ENCODE measurements at regions not wholly inside any gene's neighbourhood (a gene's known extent, or its start where the extent isn't known, plus 50 kb on each side); places are given as distances from the start of the nearest gene placed in this dataset.

DNA sequence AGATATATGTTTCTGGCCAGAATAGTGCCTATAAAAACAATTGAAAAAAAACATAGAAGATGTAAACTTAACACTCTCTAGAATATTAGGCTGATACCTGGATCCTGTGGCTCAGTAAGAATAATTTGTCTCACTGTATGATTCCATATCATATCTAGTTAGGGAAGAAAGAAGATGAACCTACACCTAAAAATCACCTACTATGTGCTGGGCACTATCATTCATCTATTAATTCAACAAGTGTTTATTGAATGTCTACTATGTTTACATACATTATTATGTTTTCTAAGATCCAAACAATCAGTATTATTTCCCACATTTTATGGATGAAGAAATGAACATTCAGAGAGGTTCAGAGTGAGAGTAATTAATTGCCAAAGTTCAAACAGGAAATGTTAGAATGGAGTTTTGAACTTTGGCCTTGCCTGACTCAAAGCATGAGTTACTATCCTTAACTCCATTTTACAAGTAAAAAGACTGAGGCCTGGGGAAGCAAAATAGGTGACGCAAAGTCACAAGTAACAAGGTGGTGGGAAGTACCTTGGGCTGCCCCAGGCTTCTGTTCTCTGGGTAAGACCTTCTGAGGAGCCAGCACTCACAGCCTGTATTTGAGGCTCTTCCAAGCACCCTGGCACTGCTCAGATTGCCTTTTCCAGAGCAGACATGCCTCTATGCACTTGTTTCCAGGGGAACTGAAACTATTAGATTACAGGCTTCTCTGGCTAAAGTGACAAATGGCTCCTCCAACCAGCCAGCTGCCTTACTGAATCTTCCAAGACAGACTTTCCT, 111.1 kb upstream of the ACSL4 start:
- DNase-seq (ENCODE audit: low read depth in 2 of 2) = no peak

DNA sequence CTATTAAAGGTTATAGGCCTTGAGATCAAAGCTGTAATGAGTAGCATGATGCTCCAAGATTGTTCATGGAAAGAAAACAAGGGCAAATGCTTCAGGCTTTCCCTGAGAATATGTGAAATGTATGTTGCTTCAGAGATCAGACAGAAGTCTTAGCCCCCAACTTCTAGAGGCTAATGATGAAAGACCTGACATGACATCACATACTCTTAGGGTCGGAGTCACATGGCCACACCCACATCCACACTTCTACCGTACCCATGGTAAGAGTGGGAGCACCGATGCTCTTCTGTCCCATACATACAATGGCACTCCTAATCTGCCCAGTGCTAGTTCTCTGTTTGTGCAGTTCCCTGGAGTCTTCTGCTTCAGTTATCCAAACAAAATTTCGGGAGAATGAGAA, 111.9 kb upstream of the ACSL4 start:
- no peak for DNase-seq (ENCODE audit: low read depth in 2 of 2)

DNA sequence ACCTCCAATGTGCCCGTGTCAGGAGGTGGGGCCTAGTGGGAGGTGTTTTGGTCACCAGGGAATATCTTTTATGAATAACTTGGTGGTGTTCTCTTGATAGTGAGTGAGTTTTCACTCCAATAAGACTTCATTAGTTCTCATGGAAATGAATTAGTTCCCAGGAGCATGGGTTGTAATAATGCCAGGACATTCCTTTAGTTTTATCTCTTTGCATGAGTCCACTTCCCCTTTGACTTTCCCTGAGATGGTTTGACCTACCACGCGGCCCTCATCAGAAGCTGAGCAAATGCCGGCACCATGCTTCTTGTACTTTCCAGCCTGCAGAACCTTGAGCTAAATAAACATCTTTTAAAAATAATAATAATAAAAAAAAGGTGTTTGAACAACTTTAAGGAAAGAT, 112.9 kb upstream of the ACSL4 start:
- DNase-seq (ENCODE audit: low read depth in 2 of 2) = no peak

DNA sequence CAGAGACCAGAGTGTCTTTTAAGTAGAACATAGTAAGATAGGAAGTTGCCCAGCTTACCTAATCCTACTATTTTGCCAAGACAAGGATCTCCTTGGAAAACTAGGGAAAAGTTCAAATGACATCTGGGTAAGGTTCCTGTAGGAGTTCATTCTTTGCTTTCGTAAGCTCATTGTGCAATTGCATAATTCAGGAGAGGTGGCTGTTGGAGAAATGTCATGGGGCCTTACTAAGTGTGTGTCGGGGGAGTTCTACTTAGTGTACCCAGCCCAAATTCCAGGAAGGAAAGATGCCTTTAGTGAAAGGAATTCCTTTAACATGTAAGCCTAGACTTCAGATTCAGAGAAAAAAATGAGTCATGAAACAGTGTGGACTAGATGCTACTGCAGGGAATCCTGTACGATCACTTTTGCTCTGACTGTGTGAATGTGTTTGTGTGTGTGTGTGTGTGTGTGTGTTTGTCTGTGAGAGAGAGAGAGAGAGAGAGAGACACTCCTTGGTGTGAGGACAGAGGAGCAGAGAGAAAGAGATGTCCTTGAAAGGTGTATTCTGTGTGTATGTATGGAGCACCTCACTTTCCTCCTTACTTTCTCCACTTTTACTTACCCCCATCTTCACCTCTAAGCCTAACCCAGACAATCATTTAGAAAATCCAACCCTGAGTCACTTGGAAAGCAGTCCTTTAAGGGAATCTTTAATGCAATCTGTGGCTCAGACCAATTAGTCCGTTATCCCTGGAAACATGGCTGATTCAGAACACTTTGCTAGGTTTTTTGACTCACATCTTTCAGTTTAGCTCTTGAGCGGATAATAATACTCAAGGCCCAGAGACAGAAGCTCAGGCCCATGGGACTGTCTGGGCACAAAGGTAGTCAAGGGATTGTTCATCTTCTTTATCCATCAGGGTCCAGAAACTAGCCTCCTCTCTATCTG, 114.5 kb upstream of the ACSL4 start:
- no peak for DNase-seq (ENCODE audit: low read depth in 2 of 2)

DNA sequence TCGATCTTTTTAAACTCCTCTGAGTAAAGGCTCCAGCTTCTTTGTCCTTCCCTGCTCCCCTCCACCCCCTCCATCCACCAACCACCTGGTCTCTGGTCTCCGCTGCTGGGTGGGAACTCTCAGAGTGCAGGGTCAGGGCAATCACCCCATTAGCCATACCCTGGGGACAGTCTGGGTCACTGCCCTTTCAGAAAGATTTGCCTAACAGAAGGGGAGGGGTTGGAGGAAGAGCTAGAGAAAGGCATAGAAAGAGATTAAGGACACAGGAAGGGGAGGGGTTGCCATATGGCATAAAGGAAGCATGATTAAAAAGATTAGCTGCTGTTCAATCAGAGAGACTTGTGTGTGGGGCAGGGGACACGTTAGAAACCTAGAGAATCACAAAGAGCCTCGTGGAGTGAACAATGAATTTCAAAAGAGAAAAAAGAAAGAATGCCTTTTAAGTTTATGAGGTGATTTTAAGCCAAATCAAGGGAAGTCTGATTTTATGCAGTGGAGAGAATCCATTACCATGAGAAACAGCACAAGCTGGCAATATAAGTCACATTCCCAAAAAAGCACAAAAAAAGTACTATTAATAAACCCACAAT, 115.5 kb upstream of the ACSL4 start:
- no peak for DNase-seq (ENCODE audit: low read depth in 2 of 2)

DNA sequence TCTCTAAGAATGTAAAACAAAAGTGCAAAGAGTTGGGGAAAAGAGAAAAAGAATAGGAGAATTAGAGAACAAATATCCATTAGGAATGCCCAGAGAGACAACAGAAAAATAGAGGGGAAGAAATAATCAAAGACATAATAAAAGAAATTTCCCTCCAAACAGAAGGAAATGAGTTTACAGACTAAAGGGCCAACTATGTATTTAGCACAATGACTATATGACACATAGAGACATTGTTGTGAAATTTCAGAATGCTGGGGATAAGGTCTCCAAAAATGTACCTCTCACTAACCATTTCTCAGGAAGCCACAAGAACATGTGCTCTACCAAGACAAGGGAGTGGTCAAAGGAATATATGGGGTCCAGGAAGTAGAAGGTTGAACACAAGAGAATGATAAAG, 121.0 kb upstream of the ACSL4 start:
- no peak for DNase-seq (ENCODE audit: low read depth in 2 of 2)

DNA sequence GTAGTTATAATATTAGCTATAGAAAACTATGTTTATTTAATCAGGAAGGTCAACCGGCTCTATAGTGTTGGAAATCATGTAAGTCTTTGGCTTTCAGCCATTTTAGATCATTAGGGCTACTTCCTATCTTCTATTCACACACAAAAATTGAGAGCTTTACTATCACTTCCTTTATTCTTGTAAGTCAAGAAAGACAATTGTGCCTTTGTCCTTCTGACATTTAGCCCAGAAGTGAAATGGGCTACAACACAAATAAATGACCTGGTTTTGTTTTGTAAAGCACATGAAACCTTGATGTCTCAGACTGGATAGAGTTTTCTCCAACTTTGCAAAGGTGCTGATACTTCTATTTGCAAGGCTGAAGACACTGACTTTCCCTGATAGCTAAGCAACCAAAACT, 122.4 kb upstream of the ACSL4 start:
- no peak for DNase-seq (ENCODE audit: low read depth in 2 of 2)

DNA sequence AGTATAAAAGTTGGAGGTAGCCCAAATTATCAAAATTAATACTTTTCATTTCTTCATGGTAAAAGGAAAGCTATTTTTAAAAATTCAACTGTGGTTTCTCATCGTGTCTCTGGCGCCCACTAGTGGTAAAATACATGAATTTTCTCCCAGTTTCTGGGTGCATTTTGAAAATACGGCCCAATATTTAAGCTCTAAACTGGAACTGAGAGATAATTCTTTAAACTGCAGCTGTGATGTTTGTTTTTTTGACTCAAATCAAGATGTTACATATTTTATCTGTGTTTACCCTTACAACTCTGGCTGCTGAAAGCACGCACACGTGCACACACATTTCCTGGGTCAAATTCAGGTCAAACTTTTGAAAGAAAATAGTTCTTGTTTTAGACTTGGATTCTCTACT, 123.9 kb upstream of the ACSL4 start:
- no peak for DNase-seq (ENCODE audit: low read depth in 2 of 2)

DNA sequence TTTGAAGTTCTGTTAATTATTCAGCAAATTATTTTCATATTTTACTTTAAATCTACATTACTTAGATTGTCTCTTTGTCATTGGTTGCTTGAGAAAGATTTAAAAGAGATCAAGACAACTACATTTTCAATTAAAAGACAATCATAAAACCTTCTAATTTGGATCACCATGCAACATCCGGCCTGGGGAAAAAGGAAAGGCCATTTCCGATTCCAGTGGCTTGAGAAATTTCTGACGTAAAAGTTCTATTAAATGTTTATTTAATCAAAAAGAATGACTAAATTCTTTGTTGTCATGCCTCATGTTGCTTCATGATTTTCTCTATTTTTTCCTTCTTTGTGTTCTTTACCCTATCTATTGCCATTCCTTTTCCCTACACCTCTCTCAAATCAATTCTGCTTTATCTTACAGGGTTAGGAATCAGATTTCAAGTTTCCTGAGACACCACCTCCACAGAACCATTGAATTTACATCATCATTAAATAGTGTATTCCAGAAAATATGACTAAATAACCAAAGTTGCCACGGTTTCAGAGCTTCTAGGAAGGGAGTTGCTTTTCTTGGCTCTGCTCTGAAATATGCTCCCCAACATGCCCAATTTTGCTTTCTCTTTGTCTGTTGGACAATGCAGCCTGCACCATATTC, 124.6 kb upstream of the ACSL4 start:
- no peak for DNase-seq (ENCODE audit: low read depth in 2 of 2)

DNA sequence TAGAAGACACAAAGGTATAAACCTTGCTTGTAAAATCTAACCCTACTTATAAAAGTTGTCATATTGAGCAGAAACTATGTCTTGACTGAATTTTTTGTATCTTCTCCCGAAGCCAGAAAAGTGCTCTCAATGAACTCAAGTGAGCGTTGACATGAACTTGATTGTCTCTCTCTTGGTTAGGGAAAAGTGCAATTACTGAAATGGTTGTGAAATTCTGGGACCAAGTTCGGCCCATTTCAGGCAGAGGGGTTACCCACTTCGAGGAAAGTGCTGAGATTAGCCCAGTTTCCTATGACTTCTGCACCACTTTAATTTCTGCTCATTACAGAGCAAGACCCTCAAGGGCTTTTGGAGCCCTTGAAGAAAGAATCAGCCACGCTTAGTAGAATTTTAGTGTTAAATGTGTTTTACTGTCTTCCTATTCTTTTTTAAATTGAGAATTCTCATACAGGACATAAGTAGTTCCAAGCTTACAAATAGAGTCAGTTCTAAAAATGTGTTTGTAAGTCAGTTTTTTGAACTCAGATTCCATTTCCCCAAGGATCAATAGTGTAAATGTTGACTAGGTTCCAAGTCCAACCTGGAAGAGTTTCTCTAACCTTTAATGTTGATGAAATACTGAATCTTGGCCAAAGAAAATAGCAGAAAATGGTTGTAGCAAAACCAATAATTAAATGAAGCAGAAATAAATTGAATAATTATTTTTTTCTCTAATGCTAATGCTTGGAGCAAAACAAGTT, 125.7 kb upstream of the ACSL4 start:
- DNase-seq (ENCODE audit: low read depth in 2 of 2) = no peak

DNA sequence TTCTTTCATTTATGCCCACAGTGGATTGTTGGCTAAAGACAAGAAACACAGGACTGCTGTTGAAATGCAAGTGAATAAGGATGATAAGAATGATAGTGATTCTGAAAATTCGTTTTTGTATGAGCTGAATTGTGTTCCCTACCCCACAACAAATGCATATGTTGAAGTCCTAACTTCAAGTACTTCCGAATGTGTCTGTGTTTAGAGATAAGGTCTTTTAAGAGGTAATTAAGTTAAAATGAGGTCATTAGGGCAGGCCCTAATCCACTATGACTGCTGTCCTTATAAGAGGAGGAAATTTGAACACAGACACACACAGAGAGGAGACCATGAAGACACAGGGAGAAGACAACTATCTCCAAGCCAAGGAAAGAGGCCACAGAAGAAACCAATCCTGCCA, 126.6 kb upstream of the ACSL4 start:
- DNase-seq (ENCODE audit: low read depth in 2 of 2) = no peak

DNA sequence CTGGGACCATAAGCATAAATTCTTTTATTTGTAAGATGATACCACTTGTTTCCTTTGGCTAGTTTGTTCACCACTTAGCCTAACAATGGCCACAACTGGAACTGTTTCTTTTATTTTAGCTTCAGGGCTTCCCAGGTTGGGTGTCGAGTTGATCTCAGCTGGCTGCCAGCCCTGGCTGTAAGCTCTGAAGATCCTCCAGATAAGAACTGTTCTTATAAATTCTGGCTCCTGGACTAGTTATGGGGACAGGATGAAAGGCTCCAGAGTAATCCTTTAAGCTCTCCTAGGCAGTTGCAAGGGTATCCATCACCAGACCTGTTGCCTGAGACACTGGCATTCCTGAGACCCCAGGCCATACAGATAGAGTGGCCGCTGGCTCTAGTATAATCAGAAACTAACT, 129.4 kb upstream of the ACSL4 start:
- no peak for DNase-seq (ENCODE audit: low read depth in 2 of 2)

DNA sequence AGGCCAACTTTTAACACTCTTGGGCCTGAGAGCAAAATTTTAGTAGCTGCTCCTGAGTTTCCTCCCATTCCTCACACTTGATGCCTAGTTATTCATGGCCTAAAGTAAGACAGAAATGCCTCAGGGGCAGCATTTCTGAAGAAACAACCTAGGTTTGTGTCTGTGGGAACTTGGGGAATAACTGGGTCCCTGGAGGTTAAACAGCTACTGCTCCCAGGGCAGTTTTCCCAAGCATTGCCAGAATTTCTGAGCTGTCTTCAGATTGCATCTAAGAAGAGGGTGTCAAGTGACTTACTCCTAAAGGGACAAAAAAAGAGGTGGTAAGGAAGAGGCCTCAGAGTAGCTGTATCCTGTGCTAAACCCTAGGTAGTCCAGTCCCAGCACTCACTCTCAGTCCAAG, 130.8 kb upstream of the ACSL4 start:
- DNase-seq (ENCODE audit: low read depth in 2 of 2) = no peak

DNA sequence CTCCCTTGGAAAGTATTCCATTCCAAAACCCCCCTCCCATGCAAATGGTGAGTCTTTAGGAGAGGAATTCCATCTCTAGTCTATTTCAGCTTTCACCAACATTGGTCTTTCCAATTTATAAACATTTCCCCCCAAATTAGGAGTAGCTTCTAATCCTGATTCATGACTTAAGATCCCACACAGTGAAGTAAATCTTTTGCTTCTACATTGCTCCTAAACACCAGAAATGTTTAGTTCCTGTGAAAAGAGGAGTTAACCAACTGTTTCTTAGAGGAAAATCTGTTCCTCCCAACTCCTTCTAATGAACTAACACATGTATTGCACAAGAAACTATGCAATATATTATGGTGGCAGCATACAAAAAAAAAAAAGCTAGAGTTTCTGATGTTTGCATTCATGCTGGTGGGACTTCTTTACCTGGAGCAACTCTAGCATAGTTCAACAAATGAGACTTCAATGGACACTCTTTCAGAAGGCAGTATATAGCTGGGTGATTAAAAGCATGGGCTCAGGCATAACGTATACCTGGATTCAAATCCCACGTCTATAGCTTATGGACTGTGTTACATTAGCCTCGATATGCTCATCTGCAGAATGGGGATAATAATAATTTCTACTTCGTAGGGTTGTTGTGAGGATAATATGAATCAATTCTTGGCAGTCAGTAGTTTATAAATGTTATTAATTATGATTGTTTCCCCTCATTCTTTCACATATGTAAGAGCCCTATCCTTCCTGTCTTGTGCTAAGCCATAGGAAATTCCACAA, 131.6 kb upstream of the TMEM164 start:
- DNase-seq (ENCODE audit: low read depth in 2 of 2) = no peak

DNA sequence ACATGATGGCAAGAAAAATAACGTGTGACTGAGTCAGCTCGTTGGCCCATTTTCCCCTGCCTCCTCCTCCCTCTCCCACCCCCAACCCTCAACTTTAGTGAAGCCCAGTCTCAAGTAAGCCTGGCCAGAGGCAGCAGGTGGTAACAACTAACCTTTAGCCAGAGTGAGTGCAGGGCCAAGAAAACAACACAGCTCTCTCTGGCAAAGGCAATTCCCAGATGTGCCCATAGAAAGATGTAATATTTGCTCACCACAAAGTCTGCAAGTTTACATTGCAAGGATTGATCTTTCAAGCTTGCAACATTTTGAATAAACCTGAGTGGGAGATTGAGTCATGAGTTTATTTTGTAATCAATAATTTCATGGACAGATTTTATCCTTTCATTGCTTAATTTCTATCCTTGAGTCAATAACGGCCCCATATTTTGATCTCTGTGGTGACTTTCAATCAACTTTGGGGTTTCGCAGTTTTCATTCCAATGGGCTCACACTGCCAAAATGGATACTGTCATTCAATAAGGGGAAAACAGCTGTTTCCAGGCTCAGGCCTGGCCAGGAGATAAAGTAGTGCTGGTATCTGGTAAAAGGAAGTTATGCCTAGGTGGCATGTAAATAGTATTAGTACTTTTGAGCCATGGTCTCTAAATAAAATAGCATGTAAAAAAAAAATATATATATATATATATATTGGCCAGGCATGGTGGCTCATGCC, 130.7 kb upstream of the TMEM164 start:
- DNase-seq (ENCODE audit: low read depth in 2 of 2) = no peak

DNA sequence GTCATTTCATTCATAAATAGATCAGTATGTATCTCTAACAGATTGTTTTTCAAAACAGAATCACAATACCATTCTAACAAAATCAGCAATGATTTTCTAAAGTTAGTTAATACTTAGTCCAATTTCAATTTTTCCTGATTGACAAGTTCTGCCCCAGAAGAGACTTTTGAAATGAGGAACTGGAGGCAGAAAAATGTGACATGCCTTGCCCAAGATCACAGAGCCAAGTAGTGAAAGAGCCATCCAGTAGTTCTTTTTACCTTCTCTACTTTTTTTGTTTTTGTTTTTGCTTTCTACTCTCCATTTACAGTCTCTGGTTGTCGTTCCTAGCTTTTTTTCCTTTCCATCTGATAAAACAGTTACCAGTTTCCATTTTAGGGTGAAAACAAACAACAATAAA, 129.3 kb upstream of the TMEM164 start:
- no peak for DNase-seq (ENCODE audit: low read depth in 2 of 2)

DNA sequence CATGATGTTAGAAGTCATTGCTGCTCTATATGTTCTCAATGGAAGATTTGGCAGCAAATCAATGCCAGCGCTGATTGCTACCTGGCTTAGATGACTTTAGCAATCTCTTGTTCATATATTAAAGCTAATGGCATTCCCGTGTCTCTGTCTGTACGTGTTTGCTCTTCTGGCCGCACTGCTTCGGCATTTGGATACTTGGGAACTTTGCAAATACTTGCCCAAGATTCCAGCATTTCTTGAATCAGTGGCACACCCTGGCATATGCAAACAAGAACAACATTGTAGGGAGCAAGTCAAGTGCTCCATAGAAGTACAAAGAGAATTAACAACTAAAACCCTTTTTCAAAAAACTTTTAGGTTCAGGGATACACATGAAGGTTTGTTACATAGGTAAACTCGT, 128.9 kb upstream of the TMEM164 start:
- DNase-seq (ENCODE audit: low read depth in 2 of 2) = no peak

DNA sequence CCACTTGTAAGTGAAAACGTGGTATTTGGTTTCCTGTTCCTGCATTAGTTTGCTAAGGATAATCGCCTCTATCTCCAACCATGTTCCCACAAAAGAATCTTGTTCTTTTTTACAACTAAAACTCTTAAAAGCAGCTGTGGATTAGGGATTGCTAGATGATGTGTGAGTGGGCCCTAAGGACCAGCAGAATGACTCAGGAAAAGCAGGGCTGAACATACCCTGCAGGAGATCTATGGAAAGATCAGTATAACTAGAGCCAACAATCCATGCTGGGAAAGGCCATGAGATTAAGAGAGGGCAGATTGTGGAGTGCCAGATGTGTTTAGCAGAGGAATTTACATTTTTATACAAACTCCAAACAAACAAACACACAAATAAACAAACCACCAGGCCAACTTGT, 128.4 kb upstream of the TMEM164 start:
- DNase-seq (ENCODE audit: low read depth in 2 of 2) = no peak

DNA sequence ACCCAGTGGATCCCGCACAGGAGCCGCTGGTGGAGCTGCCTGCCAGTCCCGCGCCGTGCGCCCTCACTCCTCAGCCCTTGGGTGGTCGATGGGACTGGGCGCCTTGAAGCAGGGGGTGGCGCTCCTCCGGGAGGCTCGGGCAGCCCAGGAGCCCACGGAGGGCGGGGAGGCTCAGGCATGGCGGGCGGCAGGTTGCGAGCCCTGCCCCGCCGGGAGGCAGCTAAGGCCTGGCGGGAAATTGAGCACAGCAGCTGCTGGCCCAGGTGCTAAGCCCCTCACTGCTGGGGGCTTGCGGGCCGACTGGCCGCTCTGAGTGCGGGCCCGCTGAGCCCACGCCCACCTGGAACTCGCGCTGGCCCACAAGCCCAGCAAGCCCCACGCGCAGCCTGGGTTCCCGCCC, 127.1 kb upstream of the TMEM164 start:
- DNase-seq (ENCODE audit: low read depth in 2 of 2) = no peak

DNA sequence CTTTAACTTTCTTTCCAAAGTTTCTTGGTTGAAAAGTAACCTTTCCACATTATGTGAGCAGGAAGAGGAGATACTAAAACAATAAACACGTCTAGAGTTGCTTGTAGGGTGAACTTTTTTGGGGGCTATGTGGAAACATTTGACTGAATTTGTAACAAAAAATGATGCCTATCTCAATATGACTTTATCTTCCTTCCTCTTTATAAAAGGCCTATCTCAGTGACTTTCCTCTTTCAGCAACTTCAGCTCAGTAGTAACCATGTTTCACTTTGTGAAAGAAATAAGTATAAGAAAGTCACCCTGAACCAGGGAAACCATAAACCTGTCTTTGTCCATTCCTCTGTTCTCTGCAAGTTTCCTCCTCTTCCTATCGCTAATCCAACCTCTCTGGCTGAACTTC, 124.7 kb upstream of the TMEM164 start:
- no peak for DNase-seq (ENCODE audit: low read depth in 2 of 2)

Measured in stimulated activated CD8-positive, alpha-beta memory T cell treated with anti-CD3 and anti-CD28 coated beads, Interleukin-15, amount 100 ng/mL, for 4 hours (primary cell).